ENCODE measurements at regions not wholly inside any gene's neighbourhood (a gene's known extent, or its start where the extent isn't known, plus 50 kb on each side); places are given as distances from the start of the nearest gene placed in this dataset.
A peak's percentile ranks its signal among the peaks of the same experiment; 100 is the strongest.
"Not testable (repeated sequence)": the region's sequence is repeated elsewhere in the genome, so short reads cannot be mapped to it uniquely, and the experiment has no call there.

- TF ChIP-seq RELA (CRISPR knock-in tag; IDR thresholded peaks at IDR 0.05; ENCODE audit: borderline replicate concordance), result no peak
- no peak for TF ChIP-seq ATF6 (CRISPR knock-in tag; IDR thresholded peaks at IDR 0.05)
- no peak for TF ChIP-seq SMAD4 (CRISPR knock-in tag; IDR thresholded peaks at IDR 0.05)
- no peak; the same call in 1 of the 2 replicates for TF ChIP-seq MYBL2 (CRISPR knock-in tag; IDR thresholded peaks at IDR 0.05)
- TF ChIP-seq KAT7 (CRISPR knock-in tag; IDR thresholded peaks at IDR 0.05; ENCODE audit: borderline replicate concordance), result no peak
- TF ChIP-seq ZNF396 (CRISPR knock-in tag; IDR thresholded peaks at IDR 0.05; ENCODE audit: borderline replicate concordance), result no peak
- peak; percentile 75; the same call in 1 of the 2 replicates for TF ChIP-seq ZNF671 (CRISPR knock-in tag; IDR thresholded peaks at IDR 0.05)
- TF ChIP-seq HMGXB4 (CRISPR knock-in tag; IDR thresholded peaks at IDR 0.05), result peak; percentile 43; the same call in 1 of the 2 replicates
- TF ChIP-seq FOXJ3 (CRISPR knock-in tag; IDR thresholded peaks at IDR 0.05; ENCODE audit: borderline replicate concordance), result no peak
- TF ChIP-seq E2F5 (CRISPR knock-in tag; IDR thresholded peaks at IDR 0.05), result no peak; the same call in 1 of the 2 replicates
- no peak for TF ChIP-seq CBFB (CRISPR knock-in tag; IDR thresholded peaks at IDR 0.05; ENCODE audit: low read depth)
- no peak for TF ChIP-seq AFF4 (CRISPR knock-in tag; IDR thresholded peaks at IDR 0.05; ENCODE audit: borderline replicate concordance)
- TF ChIP-seq SOX15 (CRISPR knock-in tag; IDR thresholded peaks at IDR 0.05), result no peak
These were observed 94.7 kb downstream of the PPIAL4G start (continued) for GRCh38 chr1:148388260-148389026.

- H3K27ac Mint-ChIP-seq, result peak overlapping the region; percentile 93
- POLR2A ChIA-PET, result interaction anchor here (1.4 to 1.7 kb wide), 3 partner anchors 9 to 124 kb away, joined by 6 to 14 read pairs (median 11); no protein-coding TSS in a partner anchor
- peak overlapping the region; percentile 82 for H3K4me3 Mint-ChIP-seq
- H3K4me1 Mint-ChIP-seq, result peaks cover 30% of the 10 kb centered on the region
- H3K27me3 Mint-ChIP-seq (ENCODE audit: low read depth); H3K36me3 Mint-ChIP-seq; H3K9me3 Mint-ChIP-seq; DNase-seq (ENCODE audit: low spot score); ATAC-seq: not testable (repeated sequence)
- CTCF ChIA-PET, result interaction anchor here (1.1 kb wide), 1 partner anchor 15 kb away, joined by 3 read pairs; no protein-coding TSS in a partner anchor
These were observed 95.2 kb downstream of the PPIAL4G start for GRCh38 chr1:148387949-148388259.

- CTCF ChIA-PET, ATAC-seq: not testable (repeated sequence)
- peak overlapping the region; percentile 93 for H3K27ac Mint-ChIP-seq
These were observed 95.8 kb downstream of the PPIAL4G start for GRCh38 chr1:148387122-148387948.

More at GRCh38 chr1:148387122-148387948, 95.8 kb downstream of the PPIAL4G start:
- not testable (repeated sequence) for H3K27me3 Mint-ChIP-seq (ENCODE audit: low read depth); H3K9me3 Mint-ChIP-seq; H3K36me3 Mint-ChIP-seq; DNase-seq (ENCODE audit: low spot score)
- POLR2A ChIA-PET, result interaction anchor here (1.7 kb wide), 1 partner anchor 53 kb away, joined by 6 read pairs; no protein-coding TSS in a partner anchor
- H3K4me3 Mint-ChIP-seq, result peak overlapping the region; percentile 82
- peaks cover 30% of the 10 kb centered on the region for H3K4me1 Mint-ChIP-seq
